HG03097 (cell line): ENCODE measurements at regions not wholly inside any gene's neighbourhood (a gene's known extent, or its start where the extent isn't known, plus 50 kb on each side); places are given as distances from the start of the nearest gene placed in this dataset.
"Not testable (repeated sequence)": the region's sequence is repeated elsewhere in the genome, so short reads cannot be mapped to it uniquely, and the experiment has no call there.

Source experiments
- ATAC-seq: cut with Tn5 transposase; IDR thresholded peaks from one replicate; pipeline ENCODE4 v1.9.1; 2021; ENCODE audit not compliant: unreplicated experiment, low FRiP score

DNA sequence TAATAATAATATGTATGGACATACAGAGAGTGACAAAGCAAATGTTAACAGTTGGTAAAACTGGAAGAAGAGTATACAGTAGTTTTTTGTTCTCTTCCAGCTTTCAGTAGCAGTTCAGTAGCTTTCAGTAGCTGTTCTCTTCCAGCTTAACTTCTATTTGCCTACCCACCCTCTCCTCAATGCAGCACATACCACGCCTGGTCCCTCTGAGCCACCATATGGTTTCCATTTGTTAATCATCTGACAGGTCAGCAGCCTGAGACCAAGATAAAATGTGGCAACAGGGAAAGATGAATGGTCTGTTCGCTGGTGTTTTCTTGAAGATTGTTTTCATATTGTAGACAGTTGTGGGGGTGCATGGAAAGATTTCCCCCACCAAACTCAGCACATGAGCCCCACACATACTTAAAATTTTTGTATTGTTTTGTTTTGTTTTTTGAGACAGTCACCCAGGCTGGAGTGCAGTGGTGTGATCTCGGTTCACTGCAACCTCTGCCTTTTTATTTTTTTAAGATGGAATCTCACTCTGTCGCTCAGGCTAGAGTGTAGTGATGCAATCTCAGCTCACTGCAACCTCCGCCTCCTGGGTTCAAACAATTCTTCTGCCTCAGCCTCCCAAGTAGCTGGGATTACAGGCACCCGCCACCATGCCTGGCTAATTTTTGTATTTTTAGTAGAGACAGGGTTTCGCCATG, 56.8 kb downstream of the ATP6V0E2 start:
- not testable (repeated sequence) for ATAC-seq

DNA sequence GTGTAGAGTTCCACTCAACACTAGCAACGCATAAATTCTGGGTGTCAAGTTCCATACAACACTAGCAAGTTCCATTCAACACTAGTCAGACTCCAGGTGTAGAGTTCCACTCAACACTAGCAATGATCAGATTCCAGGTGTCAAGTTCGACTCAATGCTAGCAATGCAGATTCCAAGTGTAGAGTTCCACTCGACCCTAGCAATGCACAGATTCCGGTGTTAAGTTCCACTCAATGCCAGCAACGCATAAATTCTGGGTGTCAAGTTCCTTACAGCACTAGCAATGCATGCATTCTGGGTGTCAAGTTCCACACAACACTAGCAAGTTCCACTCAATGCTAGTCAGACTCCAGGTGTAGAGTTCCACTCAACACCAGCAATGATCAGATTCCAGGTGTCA, 60.0 kb downstream of the ATP6V0E2 start:
- ATAC-seq: not testable (repeated sequence)

DNA sequence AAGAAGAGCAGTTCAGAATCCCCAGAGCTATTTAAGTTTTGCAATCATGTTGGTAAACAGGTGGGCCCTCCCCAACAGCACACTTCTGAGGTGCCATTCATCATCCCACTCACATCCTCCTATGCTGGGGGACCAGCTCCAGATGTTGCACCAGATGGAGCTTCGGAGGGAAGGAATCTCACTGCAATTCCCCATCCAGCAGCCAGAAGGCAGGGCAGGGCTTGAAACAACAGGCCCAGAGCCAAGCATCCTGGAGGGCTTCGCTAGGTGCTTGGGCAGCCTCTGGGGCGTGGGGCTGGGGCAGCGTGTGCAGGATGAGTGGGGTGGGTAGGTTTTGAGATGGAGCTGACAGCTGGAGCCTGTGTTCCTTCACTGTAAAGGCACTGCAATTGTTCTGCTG, 73.6 kb downstream of the ATP6V0E2 start:
- not testable (repeated sequence) for ATAC-seq

DNA sequence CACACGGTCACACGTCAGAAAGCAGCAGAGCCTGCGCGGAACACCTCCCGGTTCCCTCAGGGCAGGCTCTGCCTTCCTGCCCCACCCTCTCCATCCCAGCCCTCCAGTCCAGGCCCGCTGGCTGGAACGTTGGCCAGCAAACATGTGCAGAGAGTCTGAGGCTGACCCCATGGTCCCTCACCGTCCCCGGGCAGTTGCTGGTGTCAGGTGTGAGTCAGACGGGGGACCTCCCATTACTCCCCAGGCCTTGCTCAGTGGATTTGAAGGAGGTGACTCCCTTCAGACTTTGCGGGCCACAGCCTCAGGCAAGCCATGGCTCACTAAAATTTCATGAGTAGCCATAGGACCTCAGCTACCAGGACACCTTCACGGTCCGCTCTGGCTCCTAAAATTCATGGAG, 74.7 kb downstream of the ATP6V0E2 start:
- ATAC-seq: not testable (repeated sequence)

DNA sequence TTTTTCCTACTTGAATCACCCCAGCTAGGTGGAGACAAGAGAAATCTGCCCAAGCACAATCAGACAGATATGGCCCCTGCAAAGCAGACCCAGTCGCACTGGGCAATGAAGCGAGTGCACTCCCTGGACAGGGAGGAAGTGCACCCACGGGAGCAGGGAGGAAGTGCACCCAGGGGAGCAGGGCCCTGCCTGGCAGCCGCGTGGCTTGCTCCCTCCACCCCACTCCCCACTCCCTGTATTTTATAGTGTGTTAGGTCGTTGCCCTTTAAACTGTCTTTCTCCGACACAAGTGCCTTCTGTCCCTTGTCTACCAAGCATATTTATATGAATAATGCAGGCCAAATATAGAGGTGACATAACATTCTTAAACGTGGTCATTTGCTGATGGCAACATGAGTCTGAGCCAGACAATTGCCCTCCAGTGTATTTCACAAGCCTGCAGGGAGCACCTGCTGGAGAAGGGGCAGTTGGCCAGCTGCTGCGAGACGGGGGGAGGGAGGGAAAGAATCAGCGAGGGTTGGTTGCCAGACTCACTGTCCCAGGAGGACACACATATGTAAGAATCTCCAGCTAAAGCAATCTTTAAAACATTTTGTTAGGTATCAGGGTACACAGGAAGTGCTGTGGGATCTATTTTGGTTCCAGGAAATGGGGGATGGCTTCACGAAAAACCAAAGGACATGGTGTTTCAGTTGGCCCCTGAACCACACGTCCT, 76.3 kb downstream of the ATP6V0E2 start:
- ATAC-seq: not testable (repeated sequence)

DNA sequence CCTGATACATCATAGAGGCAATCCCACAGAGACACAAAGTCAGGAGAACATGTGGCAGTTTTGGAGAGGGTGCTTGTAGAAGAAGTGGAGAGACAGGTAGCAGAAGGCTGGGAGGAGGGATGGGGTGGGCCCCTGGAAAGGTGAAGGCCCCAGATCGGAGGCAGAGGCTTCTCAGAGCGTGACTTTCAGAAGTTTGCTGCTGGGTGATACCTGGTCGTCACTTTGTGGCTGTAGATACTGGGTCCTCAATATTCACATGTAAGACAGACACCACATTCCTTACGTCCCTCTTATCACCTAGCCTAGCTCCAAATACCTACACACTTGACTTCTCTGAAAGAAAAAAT, 76.8 kb downstream of the ATP6V0E2 start:
- not testable (repeated sequence) for ATAC-seq

DNA sequence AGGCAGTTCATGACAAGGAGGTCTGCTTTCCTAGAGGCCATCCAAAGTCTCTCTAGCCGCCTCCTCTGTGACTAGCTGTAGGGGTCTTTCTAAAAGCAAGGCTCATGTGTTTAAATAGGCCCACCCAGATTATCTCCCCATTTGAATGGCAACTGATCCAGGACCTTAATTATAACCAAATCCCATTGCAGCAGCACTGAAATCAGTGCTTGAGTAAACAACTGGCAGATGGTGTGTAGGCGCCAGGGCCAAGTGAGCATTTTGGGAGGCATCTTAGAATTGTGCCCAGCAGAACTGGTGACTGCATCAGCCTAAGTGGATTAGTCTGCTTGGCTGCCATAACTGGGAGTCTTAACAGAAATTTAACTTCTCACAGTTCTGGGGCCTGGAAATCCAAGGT, 77.8 kb downstream of the ATP6V0E2 start:
- ATAC-seq: not testable (repeated sequence)

DNA sequence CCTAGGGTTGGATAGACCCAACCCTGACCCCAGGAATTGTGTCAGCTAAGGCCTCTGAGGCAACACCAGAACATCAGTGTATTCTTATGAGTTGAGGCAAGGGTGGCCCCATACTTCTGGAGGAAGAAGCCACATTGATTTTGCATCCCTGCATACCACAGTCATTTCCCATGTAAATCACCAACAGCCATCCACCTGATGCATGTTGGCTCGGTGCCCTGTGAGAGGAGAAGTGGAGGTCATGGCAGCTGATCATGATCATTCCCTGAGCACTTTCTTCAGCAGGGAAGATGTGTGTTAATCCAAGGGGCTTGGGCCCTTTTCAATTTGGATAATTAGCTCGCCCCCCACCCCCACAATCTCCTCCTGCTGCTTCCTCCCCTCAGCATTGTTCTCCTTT, 85.1 kb downstream of the ATP6V0E2 start:
- ATAC-seq: not testable (repeated sequence)

DNA sequence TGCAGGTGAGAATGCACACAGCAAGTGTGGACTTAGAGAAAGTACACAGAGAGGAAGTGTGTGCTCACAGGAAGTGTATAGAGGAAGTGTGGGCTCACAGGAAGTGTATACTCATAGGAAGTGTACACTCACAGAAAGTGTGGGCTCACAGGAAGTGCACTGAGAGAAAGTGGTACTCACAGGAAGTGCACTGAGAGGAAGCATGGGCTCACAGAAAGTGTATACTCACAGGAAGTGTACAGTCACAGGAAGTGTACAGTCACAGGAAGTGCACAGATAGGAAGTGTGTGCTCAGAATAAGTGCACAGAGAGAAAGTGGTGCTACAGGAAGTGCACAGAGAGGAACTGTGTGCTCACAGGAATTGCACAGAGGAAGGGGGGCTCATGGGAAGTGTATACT, 87.1 kb downstream of the ATP6V0E2 start:
- not testable (repeated sequence) for ATAC-seq

DNA sequence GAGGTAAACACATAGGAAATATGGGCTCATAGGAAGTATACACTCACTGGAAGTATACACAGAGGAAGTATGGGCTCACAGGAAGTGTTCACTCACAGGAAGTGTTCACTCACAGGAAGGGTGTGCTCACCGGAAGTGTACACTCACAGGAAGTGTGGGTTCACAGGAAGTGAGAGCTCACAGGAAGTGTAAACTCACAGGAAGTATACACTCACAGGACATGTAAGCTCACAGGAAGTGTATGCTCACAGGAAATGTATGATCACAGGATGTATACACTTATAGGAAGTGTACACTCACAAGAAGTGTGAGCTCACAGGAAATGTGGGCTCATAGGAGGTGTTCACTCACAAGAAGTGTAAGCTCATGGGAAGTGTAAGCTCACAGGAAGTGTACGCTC, 88.1 kb downstream of the ATP6V0E2 start:
- not testable (repeated sequence) for ATAC-seq

DNA sequence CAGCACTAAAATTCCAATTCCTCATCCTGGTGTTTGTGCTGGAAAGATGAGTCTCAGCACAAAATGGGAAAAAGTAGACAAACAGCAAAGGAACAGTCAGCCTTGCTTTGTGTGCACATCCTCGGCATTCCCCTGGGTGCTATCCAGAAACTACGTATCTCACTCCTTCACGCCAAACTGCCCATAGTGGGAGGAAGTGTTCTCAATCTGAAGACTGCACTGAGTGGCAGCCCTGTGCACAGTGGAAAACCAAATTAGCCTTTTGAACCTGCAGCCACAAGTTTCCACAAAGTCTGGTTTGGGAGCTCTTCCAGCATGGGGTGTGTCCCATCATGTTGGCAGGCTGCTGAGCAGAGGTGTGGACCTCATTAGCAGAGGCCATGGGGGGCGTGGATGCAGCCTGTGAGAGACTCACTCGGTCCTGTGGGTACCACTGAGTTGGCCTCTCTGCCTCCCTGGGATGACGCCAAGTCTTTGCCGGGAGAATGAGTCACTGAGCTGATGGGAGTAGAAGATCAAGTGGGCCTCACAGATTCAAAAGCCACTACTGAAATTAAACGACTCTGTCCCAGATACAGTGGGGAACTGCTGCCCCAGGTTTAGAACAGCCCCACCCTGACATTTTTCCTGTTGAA, 89.0 kb downstream of the ATP6V0E2 start:
- not testable (repeated sequence) for ATAC-seq

DNA sequence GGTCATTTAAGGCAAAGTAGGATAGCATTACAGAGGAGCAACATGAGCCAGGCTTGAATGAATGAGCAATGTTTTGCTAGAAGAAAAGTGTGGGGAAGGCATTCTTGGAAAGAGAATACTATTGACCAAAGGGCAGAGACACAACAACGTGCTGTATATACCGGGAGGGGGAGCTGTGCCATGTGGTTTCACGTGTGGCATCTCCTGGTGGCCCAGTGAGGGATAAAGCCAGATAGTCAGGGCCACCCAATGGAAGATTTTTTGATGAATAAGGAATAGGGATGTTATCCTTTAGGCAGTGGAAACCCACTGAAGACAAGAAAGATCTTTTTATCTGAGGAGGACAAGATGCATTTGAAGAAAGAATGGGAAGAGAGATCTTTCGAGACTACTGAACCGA, 90.2 kb downstream of the ATP6V0E2 start:
- not testable (repeated sequence) for ATAC-seq

DNA sequence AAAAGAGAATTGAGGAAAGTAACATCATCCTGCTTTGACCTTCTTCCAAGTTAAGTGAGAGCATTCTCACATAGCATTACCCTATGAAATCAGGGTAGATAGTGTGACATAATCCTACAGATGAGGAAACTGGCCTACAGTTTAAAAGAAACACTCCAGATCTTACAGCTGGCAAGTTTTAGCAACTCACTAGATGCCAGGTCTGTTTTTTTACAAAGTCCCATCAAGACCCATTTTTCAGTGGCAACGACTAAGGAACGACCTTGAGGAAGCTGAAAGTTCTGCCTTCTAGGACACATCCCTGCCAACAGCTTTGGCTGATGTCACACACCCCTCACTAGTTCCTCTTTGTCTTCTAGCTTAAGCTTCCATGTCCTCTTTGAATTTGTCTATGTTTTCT, 92.7 kb downstream of the ATP6V0E2 start:
- not testable (repeated sequence) for ATAC-seq

DNA sequence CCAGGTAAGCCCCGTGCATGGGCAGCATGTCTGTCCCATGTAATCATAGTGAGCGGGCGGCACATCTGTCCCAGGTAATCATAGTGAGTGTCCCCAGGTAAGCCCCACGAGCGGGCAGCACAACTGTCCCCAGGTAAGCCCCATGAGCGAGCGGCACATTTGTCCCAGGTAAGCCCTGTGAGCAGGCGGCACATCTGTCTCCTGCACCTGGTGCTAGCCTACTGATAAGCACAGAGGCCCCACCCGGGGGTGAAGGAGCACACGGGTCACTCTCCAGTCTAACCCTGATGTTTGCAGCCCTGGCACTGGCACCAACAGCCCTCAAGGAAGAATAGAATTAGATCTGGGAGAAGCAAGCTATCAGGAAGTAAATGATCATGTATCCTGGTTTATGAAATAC, 99.2 kb downstream of the ATP6V0E2 start:
- not testable (repeated sequence) for ATAC-seq

DNA sequence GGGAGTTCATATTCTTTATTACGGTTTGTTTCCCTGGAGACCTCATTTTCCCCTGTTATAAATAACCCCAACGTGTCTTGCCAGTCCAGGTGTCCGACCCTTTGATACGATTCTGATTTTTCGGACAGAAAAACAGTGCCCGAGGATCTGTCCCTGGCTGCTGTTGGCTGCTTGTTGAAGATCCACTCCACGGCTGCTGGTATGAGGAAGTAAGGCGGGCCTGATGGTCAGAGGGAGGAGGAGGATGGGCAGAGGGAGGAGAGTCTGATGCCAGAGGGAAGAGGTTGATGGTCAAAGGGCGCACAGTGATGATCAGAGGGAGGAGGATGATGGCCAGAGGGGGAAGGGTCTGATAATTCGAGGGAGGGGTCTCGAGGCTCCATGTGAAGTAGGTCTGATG, 99.9 kb downstream of the ATP6V0E2 start:
- ATAC-seq: not testable (repeated sequence)

DNA sequence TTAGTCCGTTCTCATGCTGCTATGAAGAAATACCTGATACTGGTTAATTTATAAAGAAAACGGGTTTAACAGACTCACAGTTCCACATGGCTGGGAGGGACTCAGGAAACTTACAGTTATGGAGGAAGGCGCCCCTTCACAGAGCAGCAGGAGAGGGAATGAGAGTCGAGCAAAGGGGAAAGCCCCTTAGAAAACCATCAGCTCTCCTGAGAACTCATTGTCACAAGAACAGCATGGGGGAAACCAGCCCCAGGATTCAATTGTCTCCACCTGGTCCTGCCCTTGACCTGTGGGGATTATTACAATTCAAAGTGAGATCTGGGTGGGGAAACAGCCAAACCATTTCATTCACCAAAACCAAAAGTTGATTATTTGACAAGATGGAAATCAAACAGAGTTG, 101.8 kb downstream of the ATP6V0E2 start:
- not testable (repeated sequence) for ATAC-seq

DNA sequence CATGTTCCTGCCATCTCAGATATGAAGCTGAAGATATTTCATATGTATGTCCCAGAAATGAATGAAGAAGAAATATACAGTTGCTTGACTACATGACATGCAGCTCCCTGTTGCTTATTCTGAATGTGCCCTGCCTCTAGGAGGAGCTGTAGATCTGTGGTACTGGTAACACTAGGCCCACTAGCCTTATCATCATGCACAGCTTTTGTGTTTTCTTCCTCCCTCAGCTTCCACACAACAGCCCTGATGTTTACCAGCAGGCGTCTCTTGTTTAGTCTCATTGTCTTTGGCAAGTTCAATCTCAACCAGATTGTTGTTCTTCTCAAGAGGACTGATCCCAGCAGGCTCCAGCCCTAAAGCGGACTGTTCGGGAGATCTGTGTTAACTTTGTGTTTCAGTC, 104.8 kb downstream of the ATP6V0E2 start:
- not testable (repeated sequence) for ATAC-seq

DNA sequence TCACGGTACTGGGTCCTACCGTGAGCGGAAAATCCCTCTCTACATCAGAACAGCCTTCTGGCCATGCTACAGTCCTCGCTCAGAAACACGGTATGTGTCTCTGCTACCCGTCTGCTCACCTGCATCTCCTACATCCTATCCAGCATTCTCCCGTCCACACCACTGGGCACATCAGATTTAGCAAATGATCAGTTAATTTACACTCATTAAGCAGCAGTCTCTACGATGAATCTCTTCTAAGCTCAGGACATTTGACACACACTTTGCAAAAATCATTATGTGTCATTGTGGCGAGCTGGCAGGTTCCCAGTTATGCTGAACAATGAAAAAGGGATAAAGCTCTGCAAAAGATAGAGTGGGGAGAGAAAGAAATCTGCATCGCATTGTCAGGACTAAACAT, 105.2 kb downstream of the ATP6V0E2 start:
- ATAC-seq: not testable (repeated sequence)

DNA sequence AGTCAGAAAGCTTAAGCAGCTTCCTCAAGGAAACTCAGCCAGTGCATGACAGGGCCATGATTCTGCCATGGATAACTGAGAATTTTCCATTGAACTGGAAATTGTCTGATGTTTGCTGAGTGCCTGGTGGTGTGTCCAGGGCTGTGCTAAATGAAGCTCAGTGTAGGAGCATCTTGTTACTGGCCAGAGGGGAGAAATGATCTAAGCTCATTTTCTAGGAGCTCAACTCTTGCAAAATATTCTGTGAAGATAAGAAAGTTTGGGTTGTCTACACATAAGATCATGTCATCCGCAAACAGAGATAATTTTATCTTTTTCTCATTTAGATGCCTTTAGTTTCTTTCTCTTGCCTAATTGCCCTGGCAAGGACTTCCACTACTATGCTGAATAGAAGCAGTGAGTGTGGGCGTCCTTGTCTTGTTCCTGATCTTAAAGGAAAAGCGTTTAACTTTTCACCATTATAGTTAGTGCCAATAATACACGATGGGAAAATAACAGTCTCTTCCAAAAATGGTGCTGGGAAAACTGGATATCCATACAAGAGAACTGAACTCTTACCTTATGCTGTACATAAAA, 108.9 kb downstream of the ATP6V0E2 start:
- not testable (repeated sequence) for ATAC-seq

DNA sequence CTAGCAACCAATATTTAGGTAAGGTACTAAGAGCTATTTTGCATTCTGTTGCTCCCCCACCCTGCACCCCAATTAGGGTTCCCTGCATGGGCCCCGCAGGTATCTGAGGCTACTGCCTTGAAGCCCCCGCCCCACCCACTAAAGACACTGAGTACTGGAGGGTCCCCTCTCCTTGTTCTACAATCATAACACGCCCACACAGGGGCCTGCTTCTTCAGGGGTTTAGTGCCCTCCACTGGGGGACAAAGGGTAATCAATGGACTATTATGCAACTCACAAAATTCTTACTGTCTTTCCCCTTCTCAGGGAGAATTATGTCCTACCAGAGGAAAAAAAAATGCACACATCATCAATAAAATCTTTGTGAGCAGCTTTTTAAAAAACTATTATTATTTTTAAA, 113.1 kb downstream of the ATP6V0E2 start:
- not testable (repeated sequence) for ATAC-seq

DNA sequence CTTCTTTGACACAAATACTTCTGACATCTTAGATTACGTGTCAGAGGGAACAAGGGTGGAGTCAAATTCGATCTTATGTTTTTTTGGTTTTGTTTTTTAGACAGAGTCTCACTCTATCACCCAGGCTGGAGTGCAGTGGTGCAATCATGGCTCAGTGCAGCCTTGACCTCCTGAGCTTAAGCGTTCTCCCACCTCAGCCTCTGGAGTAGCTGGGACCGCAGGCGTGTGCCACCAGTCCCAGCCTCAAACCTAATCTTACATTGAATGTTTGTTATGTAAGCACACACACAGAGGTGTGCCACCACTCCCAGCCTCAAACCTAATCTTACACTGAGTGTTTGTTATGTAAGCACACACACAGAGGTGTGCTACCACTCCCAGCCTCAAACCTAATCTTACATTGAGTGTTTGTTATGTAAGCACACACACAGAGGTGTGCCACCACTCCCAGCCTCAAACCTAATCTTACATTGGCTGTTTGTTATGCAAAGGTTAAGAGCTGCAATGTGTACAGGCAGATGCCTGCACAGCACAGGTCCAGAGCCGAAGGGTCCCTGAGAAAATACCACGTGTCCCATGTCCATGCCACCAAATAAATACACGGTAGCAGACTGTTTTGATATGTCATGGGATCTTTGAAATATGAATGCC, 118.0 kb downstream of the ATP6V0E2 start:
- not testable (repeated sequence) for ATAC-seq
